Activated CD8-positive, alpha-beta memory T cell treated with anti-CD3 and anti-CD28 coated beads for 48 hours (primary cell): ENCODE measurements at regions not wholly inside any gene's neighbourhood (a gene's known extent, or its start where the extent isn't known, plus 50 kb on each side); places are given as distances from the start of the nearest gene placed in this dataset.

Source experiments
- DNase-seq, 3 experiments: peaks; one replicate each; pipeline ENCODE4 v3.0.0-alpha.2; 2020; ENCODE audit warnings: low read depth in 2 of 3, low spot score in 2 of 3

DNA sequence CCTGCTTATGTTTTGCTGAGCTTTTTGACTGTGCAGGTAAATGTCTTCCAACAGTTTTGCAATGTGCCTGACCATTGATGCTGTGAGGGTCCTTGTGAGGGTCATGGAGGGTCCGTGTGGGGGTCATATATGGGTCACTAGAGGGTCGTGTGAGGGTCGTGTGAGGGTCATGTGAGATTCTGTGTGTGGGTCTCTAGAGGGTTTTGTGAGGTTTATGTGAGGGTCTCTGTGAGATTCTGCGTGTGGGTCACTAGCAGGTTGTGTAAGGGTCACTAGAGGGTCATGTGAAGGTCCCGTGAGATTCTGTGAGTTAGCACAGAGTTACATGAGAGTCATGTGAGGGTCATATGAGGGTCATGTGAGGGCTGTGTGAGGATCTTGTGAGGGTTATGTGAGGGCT is 263.9 kb upstream of the B3GAT1 start:
- DNase-seq, result no peak

DNA sequence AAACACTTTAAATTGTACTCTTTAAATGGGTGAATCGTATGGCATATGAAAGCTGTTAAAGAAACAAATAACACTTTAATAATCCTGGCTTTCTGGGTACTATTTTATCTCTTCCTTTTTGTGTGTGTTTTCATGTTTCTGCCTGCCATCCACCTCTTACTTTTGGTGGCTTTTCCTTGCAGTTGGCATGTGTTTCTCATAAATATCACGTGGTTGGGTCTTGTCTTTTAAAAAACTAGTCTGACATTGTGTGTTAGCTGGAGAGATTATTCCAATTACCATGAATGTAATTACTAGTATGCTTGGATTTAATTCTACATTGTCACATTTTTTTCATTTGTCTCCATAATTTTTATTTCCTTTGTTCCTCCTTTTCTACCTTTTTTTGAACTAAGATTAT is 262.9 kb upstream of the B3GAT1 start:
- DNase-seq, result no peak

DNA sequence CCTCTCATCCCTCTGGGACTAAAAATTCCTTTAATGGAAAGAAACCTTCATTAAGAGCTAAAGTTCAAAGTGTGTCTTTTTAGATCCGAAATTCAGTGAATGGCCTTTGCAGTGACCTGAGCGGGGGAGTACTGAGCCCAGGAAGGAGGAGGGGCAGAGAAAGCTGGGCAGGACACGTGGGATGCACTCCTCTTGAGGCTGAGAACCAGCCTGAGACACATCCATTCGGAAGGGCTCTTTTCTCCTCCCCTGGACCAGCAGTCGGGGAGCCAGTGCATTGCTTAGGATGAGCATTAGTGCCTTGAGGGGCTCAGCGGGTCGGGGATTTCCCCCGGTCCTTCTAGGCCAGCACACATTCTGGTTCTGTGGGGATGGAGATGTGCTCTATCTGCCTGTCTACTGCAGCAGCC is 258.9 kb upstream of the B3GAT1 start:
- DNase-seq, result no peak

DNA sequence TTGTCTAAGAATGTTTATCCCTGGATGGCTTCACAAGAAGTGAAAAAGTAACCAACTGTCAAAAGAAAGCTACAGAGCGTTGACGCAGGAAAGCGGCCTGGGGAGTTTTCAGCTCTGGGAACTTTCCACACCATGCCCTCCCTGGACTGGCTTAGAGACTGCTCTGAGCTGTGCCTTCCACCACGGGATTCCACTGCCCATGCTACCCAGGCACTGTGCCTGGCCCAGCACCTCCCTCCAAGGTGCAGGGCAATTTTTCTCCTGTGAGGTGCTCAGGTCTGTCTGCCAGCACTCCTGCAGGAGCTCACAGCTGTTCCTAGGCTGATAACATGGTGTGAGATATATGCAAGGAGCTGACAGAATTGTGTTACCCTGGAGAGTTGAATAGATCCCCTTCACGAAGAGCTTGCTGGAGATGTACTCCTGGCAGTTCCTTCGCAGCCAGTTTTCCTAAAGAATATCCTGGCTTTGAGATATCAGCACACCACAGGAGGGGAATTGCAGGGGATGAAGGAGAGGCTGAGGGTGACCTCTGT is 258.3 kb upstream of the B3GAT1 start:
- DNase-seq, result no peak

DNA sequence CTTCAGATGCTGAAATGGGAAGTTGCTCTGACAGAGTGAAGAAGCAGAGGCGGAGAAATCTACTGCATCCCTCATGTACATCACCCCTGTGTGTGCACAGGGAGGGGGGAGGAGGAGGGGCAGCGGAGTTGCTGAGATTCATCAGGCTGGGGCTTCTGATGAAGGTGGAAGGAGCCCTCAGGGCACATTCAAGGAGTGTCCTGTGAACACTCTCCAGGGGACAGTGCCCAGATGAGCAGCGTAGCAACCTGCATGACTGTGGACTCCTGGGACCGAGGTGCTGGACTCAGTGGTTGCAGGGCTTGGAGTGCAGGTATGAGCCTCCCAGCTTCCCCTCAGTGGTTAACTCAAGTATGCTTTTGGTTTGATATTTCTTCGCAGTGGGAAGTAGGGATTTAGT is 257.8 kb upstream of the B3GAT1 start:
- no peak for DNase-seq

DNA sequence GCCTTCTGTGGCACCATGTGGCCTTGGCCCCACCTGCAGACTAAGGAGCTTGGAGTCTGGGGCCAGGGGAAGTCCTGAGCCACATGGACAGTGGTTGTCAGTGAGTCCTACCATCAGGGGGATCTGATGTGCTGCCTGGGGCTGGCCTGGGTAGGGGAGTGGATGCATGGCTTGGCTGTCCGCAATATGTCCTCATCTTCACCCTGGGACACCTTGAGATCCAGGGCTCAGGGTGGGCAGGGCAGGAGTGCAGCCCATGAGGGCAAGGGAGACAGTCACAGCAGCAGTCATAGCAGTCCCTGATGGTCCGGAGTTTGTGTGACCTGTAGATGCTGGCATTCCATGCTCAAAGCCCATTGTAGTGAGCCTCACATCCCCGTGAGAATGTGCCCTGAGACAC is 256.8 kb upstream of the B3GAT1 start:
- no peak for DNase-seq

DNA sequence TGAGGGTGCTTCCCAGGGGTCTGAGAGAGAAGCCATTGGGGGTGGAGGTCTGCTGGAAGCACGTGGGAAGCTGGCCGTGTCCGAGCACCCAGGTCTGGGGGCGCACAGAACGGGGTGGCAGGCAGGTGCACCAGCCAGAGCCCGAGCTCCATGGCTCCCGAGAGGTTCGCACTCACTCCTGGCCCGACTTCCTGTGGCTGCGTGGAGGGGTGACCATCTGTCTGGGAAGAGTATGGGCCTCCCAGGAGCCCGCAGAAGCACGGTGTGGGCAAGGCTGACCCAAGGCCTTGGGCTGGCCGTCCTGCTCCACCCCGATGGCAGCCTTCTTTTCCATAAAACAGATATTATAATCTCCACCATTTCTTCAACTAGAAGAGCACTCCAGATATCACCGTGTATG is 256.0 kb upstream of the B3GAT1 start:
- no peak for DNase-seq

DNA sequence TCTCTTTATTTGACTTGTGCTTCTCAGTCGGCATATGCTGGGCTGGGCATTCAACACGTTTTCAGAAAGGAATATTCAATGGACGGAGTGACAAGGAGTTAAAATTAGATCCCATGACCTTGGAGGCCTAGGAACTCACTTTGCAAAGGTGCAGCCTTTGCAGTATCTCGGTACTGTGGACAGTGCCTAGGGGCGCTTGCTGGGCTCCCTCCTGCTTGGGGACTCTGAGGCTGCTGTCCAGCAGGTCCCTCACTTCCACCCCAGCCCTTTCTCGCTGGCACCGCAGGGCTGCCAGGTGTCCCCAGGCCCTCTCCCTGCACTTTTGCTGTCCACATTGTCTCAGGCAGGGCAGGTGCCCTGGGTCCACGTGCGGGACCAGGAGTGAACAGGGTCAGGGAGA is 255.5 kb upstream of the B3GAT1 start:
- no peak for DNase-seq

DNA sequence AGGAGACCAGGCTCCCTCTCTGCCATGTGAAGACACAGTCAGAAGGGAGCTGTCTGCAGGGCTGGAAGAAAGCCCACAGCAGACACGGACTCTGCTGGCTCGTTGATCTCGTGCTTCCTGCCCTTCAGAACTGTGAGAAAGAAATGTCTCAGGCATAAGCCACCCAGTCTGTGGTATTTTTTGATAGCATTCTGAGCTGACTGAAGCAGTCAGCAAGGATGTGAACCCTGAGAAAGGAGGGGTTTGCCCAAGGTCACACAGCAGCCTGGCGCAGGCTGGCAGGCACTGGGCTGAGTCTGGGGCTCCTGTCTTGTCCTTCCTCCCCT is 255.1 kb upstream of the B3GAT1 start:
- DNase-seq, result no peak

DNA sequence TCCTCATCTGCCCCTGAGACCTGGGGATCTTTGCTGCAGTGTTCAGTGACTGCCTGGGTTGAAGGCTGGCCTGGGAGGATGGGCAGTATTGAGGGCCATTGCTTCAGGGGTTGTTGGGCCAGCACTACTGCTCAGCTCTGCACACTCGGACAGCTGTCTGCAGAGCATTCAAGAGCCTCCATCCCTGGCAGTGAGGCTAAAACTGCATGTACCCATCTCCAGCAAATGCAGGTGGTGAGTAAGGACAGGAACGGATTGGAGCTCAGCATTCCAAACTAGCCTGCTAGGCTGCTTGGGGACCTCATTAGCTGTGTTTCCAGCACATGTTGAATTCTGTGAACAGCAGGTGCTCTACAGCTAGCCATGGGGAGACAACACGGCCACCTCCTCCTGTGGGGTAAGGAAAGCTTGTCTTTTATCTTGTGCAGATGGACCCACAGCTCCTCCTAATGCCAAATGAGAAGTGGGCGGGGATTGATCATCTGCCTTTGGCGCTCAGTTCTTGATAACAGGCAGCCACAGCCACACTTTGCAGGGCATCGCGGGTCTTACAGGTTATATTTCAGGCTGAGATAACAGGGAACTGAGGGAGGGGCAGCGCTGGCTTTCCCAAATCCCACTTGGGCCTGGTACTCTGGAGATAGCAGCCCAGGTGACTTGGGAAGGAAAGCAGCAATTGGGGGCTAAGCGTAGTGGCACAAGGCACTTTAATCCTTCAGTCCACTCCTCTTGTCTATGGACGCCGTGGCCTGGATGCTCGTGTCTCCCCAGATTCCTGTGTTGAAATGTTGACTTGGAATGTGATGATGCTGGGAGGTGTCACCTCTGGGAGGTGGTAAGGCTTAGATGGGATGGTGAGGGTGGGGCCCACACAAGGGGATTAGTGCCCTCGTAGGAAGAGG is 254.5 kb upstream of the B3GAT1 start:
- no peak for DNase-seq

DNA sequence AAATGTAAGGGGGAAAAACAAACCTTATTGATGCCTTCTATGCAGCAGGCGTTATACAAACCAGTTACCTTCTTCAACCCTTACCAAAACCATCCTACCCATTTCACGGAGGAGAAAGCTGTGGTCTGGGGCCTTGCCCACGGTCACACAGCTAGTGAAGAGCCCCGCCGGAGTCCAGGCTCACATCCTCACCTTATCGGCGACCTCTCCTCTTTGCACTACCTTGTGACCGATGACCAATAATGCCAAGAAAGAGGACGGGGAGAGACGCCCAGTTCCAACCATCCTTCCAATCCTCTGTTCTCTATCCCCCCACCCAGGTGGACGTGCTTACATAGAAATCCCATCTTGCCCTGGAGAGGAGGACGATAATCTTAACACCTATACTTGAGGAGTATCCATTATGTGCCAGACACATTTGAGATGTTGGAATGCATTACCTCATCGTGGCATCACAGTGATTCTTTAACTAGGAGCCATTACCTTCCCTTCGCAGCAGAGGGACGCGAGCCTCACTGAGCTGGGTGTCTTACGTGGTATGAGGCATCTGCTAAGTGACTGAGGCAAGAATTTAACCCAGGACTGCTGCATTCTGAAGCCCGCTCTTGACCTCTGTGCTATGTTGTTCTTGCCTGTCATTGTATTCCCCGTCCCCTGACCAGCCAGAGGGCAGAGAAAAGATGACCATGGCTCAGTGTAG is 253.7 kb upstream of the B3GAT1 start:
- no peak for DNase-seq

DNA sequence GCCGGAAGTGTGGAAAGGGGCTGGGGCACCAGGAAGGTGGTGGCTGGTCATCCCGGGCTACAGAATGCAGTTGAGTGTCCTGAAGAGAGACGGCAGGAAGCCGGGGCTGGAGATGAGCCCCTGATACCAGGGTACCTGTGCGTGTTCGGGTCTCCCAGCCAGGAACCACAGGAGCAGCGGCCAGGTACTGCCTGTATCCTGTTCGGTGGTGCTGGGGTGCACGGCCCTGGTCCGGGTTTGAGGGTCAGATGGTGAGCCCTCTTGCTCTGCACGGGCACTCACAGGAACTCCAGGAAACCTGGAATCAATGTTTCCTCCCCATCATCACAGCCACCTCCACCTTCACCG is 253.1 kb upstream of the B3GAT1 start:
- DNase-seq, result no peak

DNA sequence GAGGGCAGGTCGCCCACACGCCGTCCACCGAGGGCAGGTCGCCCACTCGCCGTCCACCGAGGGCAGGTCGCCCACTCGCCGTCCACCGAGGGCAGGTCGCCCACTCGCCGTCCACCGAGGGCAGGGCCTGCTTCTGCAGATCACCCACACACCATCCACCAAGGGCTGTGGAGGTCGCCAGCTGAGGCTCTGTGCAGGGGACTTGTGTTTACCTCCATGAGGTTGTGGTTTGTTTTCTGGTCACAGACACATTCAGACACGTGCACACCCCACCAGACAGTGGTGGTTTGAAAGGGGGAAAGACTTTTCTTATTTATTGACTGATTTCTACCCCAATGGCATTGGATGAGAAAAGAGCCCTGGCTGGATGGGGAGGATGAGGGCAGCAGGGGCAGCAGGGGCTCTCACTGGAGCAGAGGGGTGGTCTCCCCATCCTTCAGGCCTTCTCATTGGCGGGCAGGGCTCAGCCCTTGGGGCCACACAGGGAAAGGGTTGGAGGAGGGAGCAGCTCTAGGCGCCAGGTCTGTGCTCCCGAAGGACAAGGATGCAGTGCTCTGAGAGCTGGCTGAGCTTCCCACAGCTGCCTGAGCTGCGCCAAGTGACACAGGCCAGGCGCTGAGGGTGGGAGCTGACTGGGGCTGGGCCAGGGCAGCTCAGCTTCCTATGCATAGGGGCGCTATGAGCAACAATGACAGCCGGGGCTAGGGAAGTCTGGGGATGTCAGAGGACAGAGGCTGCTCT is 252.6 kb upstream of the B3GAT1 start:
- no peak for DNase-seq

DNA sequence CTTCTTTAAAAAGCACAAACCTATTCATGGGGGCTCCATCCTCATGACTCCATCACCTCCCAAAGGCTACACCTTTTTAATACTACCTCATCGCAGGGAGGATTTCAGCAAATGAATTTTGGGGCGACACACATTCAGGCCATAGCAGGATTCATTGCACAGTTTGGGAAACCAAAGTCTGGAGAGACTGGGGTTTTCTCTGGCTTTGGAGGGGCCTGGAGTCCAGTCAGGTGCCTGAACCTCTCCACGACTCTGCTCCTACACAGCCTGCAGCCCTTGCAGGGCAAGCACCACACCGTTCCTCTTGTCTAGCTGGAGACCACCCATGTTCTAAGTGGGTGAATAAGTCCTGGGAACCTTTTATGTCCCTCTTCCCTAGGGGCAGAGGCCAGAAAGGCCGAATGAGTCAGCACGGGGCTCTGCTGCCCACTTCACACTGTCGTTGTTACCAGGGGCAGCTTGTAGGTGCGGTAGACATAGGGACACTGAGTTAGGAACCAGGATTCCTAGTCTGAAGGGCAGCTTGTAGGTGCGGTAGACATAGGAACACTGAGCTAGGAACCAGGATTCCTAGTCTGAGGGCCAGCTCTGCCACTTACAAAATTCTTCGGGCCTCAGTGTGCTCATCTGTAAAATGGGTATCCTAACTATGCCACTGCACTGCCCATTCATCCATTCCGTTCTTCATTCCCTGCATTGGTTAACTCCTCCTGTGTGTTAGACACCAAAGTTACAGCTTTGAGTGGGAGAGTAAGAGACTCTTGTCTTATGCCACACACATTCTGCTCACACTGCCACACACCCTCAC is 251.7 kb upstream of the B3GAT1 start:
- no peak for DNase-seq

DNA sequence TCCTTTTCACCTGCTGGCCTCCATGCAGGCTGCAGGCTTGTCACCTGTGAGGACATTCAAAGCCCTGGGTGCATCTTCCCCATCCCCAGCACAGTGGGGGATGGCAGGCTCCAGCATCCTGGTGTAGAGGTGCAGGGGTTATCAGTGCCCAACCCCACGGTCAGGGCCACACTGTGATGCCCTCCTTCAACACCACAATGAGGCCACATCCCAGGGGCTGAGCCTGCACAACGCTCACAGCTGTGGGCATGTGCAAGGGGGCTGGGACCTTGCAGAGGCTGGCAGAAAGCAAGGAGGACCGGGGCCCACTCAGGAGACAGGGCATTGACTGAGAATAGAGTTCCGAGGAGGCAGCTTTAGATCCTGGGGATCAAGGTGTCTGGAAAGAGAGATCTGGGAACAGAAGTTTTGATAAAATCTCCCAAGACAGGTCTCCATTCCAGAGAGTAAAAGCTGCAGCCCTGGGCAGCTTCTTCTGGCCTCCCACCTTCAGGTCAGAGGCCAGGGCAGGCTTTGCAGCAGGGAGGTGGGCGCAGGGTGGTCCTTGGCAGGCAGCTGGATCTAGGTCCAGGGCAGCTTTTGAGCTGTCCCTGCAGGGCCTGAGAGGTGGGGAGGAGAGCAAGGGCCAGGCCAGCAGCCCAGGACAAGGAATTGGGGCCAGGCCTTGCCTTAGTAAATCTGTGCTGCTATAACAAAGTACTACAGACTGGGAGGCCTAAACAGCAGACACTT is 250.8 kb upstream of the B3GAT1 start:
- no peak for DNase-seq

DNA sequence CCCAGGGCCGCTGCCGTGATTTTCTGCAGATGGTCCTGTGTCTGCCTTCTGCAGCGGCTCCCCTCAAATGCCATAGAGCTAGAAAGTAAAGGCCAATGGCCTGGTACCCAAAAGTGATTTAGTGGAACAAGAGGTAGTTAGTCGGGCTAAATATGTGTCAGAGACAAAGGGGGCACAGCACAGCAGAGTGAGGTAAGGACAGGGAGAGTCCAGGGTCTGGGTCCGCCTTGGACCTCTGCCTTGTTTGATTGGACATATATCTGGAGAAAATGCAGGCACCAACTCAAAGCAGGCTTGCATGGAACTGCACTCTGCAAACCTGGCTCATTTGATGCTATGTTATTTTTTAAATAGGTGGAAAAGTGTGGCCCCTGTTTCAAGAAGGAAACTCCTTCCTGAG is 249.6 kb upstream of the B3GAT1 start:
- DNase-seq, result no peak

DNA sequence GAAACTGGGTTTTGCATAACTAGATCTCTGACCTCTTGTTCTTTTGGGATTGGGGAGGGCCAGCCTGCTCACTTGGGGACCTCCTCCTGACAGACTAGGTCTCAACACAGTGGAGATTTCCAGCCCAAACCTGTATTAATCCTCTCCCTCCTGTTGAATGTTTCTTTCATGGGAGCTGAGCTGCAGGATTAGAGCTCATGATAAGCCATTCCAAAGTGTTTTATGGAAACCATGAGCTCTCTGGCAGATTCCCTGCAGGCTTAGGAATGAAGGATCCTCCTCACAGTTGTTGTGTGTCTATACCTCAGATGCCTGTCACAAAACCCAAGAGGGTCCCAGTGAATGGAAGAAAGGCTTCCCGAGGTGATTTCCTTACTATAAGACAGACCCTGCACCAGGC is 248.4 kb upstream of the B3GAT1 start:
- DNase-seq, result no peak

DNA sequence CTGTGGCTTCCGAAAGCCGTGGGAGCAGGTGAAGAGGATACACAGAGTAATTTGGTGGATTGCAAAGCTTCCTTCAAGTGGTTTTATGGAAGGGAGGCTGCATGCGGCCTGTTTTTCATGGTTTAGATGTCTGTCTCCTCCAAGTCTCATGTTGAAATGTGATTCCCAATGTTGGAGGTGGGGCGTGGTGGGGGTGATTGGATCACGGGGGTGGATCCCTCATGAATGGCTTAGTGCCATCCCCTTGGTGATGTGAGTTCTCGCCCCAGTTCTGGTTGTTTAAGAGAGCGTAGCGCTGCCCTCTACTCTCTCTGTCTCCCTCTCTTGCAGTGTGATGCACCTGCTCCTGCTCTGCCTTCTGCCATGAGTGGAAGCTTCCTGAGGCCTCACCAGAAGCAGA is 247.8 kb upstream of the B3GAT1 start:
- no peak for DNase-seq

DNA sequence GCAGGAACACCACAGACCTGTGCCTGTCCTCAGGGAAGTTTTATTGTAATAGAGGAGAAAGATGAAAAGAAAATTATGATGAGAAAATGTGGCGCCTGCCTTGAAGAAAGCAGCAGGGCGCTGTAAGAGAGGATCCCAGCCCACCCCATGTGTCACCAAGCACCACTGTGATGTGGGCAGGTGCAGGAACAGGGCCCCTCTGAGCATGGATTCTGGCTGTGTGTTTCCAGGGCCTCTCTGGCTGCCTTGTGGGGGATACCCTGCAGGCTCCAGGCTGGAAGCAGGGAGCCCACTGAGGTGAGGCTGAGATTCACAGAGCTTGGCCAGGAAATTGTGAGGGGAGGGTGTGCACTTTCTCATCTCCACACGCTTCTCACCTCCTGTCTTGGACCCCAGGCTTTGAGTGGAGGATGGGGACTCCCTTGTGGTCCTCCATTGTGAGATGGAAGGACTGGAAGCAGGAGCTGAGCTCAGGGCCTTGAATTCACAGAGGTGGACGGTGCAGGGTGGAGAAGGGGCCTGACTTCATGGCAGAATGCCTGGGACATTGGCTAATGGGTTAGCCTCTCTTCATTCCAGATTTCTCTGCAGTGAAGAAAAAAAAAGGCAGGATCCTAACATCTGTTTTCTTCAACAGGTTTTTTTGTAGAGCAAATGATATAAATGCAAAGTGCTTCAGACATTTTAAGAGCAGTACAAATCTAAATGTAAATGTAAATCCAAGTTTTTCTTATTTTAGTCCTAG is 246.6 kb upstream of the B3GAT1 start:
- DNase-seq, result no peak

DNA sequence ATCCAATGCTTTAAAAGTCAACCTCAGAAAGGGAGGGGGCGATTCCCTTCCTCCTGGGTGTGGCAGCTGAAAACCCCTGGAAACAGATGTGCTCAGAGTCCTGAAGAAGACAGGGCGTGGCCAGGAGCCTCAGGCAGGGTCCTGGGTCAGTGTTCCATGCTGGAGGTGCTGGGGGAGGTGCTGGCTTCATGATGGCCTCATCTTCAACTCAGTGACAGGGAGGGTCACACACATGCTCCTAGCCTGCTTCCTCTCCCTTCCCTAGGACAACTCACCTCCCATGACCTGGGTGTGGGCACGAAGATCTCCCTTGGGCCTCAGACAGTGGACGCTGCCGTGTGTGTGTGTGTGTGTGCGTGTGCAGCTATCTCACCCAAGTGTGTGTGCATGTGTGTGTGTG is 245.6 kb upstream of the B3GAT1 start:
- DNase-seq, result no peak
